Kidney capillary endothelial cell (primary cell): ENCODE measurements at regions not wholly inside any gene's neighbourhood (a gene's known extent, or its start where the extent isn't known, plus 50 kb on each side); places are given as distances from the start of the nearest gene placed in this dataset.

Experiments used
- DNase-seq: peaks from one replicate; pipeline ENCODE4 v3.0.0-alpha.2; 2018; ENCODE audit warnings: low spot score

DNA sequence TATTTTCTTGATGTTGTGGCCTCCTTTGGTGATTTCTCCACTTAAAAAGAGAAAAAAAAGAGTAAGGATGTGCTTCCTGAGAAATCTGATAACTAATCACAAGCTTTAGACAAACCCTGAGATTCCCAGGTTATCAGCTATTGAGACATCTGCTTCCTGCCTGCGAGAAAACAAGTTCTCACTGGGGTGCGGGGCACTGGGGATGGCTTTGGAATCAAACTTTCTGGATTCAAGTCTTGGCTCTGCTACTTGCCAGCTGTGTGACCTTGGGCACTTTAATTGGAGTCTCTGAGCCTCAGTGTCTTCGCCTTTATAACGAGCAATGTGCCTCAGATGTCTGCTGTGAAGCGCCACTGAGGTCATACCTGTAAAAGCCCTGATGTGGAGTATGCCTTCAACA is 152.5 kb upstream of the NAV2 start:
- DNase-seq: no peak

DNA sequence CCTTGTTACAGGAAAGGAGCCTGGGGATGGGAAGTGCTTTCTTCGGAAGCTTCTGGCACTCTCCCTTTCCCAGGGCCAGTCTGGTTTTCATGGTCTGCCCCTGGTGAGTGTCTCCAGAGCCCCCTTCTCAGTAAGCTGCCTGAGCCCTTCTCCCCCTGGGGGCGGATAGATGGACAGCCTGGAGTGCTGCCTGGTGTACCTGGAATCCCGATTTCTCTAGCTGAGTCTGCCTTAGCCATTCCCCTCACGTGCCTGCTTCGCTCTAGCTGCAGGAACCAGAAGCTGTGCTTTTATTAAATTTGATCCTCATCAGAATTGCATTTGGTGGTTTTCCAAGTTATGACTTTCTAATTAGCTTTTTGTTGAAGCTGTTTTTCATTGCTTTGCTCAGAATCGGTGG is 152.9 kb upstream of the NAV2 start:
- no peak for DNase-seq

DNA sequence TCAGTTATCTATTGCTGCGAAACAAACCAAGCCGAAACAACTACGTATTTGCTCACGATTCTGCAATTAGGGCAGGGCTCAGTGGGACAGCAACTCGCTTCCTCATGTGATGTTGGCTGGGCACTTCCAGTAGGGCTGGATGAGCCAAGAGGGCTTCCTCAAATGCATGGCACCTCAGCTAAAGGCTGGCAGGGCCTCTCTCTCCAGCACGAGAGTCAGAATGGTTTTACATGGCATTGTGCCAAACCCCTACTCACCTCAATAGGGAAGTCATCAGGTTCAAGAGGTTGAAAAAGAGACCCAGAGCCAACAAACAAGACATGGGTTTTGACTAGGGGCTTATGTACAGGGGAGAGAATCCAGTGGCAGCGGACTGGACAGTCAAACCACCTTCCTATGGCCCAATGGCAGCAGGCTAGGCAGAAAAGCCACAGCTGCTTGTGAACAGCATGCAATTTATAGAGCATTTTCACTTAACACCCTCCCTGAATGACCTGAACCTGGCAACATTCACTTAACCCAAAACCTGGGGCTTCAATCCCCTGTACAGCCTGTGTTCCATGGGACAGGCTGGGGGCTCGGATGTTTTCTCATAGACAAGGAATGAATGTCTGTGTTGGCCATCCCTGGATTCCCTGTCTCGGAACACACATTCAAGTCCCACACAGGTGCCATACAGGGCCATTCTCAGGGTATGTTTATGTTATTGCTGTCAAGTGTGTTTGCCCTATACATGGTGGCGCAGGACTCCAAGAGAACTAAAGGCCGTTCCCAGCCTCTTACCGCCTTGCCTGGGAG is 154.2 kb upstream of the NAV2 start:
- DNase-seq: no peak

DNA sequence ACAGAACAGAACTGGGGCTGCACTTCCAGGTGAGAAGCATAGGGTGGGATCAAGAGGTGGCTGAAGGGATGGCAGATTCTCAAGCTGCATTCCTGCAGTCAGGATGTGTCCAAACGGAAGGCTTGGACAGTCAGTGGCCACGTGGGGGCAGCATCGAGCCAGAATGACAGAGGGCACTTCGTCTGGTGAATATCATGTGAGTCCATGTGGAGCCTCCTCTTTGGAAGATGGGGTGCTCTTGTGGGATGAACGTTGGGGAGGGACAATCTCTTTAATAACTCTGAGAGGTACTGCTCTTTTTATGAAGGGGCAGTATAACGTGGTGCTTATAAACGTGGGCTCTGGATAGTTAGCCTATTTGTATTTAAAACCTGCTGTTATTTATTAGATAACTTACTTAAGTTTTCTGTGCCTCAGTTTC is 154.9 kb upstream of the NAV2 start:
- peak; percentile 78 for DNase-seq

DNA sequence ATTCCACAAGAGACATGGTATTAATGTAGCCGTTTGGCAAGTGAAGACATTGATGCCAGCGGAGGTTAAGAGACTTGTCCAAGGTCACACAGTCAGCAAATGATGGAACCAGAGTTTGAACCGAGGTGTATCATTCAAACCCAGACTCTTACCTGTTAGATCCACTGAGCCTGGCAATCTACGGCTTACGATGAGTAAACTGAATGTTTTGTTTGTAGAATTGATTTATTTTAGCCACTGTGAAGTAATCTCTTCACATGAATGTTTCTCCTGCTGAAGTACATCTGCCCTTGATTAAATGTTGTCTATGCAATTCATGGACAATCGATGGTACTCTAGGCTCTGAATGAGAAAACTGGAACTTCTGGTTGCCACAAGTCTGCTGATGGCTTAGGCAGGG is 155.5 kb upstream of the NAV2 start:
- DNase-seq: no peak

DNA sequence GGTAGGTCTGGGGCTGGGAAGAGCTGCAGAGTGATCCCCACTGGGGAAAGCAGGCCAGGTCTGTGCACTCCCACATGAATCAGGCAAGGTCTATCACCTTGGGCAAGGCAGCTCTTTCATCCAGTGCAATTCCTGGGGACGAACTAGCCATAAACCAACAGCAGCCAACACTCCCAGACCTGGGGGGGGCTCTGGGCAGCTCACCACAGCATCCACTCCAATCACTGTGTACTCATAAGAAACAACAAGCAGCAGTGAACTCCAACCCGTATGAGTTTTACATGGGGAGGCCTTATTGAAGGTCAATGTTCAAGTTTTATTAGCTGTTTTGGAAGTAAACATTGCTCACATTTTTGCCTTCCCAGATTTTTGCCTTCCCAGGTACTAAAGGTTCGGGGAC is 157.4 kb upstream of the NAV2 start:
- DNase-seq: no peak

DNA sequence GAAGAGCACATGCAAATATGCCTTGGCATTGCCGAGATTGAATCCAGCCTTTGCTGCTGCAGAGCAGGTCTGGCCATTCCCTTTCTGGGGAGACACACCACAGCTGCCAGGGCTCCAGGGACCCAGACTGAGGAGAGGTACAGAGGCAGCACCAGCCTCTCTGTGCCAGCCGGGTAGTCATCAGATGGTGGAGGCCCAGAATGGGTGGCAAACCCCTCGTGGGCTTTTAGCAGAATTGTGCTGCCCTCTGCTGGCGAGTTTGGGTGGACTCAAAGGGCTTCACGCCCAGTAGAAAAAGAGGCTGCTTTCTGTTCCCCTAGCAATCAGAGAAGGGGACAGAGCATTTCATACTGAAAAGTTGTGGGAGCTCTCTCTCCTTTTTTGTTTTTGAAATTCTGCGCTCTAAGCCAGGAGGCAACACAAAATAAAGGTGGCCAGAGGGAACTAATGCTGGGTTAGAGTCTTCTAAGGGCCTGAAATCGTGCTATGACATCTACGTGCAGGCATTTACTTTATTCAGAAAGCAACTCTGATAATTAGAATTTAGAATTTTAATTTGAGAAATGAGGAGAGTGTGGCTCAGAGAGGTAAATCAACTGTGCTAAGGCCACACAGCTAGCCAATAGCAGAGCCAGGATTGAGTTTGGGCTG is 158.8 kb upstream of the NAV2 start:
- DNase-seq: peak; percentile 64

GRCh38 chr11:19552656-19553260 is 159.9 kb upstream of the NAV2 start:
- DNase-seq: no peak

- no peak for DNase-seq
These were observed 160.5 kb upstream of the NAV2 start for GRCh38 chr11:19552161-19552560.

DNA sequence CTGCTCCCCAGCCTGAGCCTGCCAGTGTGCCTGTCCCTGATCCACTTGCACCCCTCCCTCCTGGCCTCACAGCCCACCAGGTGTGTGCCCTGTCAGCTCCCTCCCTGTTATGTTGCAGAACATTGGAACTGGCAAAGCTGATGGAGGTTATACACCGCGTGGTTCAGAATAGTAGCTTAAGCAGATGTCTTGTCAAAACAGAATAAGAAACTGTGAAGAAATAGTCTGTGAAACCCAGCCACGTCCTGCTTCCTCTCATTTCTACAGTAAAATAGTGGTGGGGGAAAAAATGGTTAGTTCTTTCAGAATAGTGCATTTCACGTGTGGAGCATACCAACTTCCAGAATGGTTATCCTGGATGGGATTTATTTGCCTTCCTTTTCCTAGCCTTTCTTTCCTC is 161.2 kb upstream of the NAV2 start:
- DNase-seq: no peak

DNA sequence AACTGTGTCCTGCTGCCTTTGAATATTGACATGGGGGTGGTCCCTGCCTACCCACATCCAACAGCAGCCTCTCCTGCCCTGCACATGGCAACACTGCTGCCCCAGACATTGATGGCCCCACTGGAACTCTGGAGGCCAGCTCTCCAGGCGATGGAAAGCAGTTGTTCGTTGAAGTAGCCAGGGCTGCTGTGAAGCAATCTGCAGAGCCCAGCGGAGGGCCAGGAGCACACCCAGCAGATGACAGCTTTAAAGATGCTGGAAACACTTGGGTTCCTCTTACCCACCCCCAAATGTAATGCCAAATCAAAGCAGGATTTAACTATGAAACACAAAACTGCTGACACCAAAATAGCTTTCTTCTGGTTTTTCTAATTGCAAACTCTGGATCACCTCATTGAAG is 165.6 kb upstream of the NAV2 start:
- no peak for DNase-seq

- DNase-seq: no peak
These were observed 166.3 kb upstream of the NAV2 start for GRCh38 chr11:19546325-19546724.

DNA sequence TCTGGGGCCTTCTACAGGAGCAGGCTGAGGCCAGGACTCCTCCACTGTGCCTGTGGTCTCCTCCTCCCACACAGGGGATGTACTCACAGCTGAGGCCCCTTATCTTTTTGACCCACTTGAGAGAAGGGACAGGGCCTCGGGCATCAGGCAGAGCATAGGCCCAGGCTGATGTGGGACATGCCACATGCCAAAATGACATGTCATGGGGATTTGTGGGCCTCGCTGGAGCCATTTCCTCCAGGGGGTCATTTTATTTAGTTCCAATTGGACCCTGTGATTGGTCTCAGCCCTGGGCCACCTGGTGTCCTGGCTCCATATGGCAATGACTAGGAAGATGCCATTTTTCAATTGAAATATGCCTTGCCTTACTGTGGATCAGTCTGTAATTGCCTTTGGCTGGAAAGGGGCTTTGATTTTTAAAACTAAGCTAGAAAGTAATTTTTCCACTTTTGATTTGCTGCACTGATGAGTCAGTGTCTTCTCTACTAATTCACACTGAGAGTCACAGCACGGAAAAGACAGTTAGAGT is 171.1 kb upstream of the NAV2 start:
- no peak for DNase-seq

DNA sequence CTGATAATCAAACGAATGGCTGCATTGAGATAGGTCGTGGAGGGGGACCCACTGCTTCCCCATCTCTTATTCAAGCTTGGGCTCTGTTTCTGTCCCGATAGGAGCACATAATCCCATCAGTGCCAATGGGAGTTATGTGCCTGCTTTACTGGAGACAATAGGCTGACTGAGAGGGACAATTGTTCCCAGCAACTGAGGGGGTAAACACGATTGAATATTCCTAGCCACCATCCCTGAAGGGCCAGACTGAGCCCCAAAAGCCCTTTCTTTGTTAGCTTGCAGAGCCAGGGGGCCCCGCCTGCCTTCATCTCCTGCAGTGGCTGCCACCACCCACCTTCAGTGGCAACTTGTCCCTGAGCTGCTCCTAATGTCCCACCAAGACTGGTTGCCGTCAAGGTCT is 172.8 kb upstream of the NAV2 start:
- no peak for DNase-seq

GRCh38 chr11:19537803-19538453 is 174.7 kb upstream of the NAV2 start:
- DNase-seq: no peak

DNA sequence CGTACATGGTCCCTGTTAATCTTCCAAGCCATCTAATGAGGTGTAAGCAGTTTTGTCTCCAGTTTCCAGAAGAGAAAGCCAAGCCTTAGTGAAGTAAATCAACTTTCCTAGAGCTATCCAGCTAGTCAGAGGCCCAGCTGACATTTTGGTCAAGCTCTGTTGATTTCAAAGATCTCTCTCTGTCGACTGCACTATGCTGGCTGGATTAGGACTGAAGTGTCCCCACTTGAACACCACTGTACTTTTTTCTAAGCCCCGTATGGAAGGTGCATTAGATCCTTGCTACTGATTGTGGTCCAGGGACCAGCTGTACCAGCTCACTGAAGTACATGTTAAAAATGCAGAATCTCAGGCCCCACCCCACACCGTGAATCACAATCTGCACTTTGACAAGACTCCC is 176.5 kb upstream of the NAV2 start:
- no peak for DNase-seq

- no peak for DNase-seq
These were observed 182.1 kb upstream of the NAV2 start for GRCh38 chr11:19530505-19530904.

GRCh38 chr11:19526119-19526518 is 186.5 kb upstream of the NAV2 start:
- DNase-seq: no peak

- DNase-seq: no peak
These were observed 186.9 kb upstream of the NAV2 start for GRCh38 chr11:19525714-19526113.

GRCh38 chr11:19525276-19525675 is 187.4 kb upstream of the NAV2 start:
- no peak for DNase-seq

DNA sequence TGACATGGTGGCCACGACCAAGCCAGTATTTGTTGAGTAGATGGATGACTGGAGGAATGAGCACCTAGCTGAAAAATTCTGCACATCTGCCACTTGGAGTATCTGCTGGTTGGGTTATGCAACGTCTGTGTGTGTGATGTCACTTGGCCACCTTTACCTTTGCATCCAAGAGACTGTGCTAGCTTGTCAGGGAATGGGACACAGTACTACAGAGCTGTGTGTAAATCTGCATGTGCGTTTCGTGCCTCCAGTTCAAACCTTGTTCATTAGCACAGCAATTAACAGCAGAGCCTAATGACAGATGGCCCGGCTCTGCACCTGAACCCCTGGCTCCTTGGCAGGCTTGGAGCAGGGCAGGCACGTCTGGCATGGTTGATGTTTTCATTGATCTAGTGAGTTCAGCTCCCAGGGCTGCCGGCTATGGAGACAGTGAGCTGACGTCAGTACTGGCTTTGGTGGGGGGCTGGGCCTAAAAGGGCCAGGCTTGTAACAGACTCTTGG is 188.4 kb upstream of the NAV2 start:
- DNase-seq: no peak

GRCh38 chr11:19520681-19521080 is 192.0 kb upstream of the NAV2 start:
- DNase-seq: no peak
